AG09309 (cell line): ENCODE measurements at regions not wholly inside any gene's neighbourhood (a gene's known extent, or its start where the extent isn't known, plus 50 kb on each side); places are given as distances from the start of the nearest gene placed in this dataset.

Source experiments
- DNase-seq: peaks from one replicate; pipeline ENCODE4 v3.0.0-alpha.2; 2010; ENCODE audit warnings: low read depth
- H3K4me3 ChIP-seq: 2 replicates; pipeline ENCODE4 v1.5.1; 2011; ENCODE audit warnings: mild to moderate bottlenecking, low read depth, low read length, moderate library complexity; ENCODE audit not compliant: control insufficient read depth
- TF ChIP-seq, protein P1 (sequence below): IDR thresholded peaks from 2 replicates; pipeline ENCODE4 v1.5.1; 2011; ENCODE audit warnings: mild to moderate bottlenecking, low read depth, low read length, inconsistent platforms; ENCODE audit not compliant: insufficient read depth, control insufficient read depth; ENCODE audit errors: missing control alignments

DNA sequence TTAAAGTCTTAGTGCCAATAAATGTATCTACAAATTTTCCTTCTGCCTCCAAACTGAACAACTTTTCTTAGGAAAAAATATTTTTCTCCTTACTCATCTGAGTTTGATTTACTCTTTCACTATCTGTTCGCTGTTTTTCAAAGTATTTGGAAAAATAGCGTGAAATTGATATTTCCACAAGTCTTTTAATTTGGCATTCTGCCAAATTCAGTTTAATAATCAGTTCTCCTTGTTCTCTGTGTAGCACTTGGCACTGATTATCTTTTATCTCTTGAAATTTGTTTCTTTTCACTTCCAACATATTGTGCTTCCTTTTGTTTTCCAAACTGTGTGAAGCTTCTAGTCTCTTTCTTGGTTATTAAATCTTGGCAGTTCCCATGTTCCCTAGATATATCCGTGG, 559.8 kb downstream of the RPL10L start:
- TF ChIP-seq, protein P1, sequence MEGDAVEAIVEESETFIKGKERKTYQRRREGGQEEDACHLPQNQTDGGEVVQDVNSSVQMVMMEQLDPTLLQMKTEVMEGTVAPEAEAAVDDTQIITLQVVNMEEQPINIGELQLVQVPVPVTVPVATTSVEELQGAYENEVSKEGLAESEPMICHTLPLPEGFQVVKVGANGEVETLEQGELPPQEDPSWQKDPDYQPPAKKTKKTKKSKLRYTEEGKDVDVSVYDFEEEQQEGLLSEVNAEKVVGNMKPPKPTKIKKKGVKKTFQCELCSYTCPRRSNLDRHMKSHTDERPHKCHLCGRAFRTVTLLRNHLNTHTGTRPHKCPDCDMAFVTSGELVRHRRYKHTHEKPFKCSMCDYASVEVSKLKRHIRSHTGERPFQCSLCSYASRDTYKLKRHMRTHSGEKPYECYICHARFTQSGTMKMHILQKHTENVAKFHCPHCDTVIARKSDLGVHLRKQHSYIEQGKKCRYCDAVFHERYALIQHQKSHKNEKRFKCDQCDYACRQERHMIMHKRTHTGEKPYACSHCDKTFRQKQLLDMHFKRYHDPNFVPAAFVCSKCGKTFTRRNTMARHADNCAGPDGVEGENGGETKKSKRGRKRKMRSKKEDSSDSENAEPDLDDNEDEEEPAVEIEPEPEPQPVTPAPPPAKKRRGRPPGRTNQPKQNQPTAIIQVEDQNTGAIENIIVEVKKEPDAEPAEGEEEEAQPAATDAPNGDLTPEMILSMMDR = no peak
- DNase-seq = no peak
- H3K4me3 ChIP-seq = no peak overlapping the region

DNA sequence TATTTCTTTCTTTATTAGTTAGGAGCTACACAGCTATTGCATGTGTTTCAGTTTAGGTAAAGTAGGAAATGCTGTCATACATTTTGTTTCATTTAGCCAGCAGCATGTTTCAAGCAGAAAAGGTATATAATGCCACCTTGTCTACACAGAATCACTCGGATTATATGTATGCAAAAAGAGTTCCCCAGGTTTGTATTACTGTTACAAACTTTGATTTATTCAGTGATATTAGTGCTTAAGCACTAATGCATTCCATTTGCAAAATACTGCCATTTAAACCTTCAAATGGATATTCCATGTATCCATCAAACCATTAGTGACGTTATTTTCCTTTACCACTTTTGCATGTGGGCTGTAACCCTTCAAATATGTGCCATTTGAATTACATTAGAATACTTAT, 564.0 kb downstream of the RPL10L start:
- TF ChIP-seq, protein P1 = no peak
- DNase-seq = no peak
- H3K4me3 ChIP-seq = no peak overlapping the region

DNA sequence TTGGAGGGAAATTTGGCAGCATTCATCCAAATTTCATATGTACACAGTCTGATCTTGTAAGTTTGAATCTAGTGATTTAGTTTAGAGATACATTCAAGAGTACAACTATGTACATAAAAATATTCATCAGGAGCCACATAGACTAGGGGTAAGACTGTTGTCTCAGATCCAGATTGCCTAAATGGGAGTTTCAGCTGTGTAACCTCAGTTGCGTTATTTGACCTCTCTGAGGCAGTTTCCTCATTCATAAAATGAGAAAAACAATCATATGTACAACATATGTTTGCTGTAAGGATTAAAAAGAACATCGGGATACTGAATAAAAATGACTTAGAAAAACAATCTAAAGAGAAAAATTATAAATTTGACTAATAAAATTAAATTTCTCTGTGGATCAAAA, 577.5 kb downstream of the RPL10L start:
- DNase-seq = no peak
- TF ChIP-seq, protein P1 = no peak

DNA sequence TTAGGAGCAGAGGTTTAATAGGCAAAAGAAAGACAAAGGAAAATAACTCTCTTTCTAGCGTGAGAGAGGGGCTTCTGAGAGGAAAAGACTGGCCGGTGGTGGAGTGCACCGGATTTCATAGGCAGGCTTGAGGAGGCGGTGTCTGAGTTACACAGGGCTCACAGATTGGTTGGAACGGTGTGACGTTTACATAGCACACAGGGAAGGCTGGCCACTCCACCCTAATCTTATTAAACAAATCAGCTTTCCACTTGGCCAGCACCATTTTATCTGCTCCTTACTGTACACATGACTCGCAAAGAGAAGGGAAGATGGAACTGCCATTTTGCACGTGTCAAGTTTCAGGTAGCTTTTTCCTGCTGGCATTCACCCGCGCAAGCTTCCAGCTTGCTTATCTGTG, 587.7 kb downstream of the RPL10L start:
- no peak overlapping the region for H3K4me3 ChIP-seq
- DNase-seq = no peak
- TF ChIP-seq, protein P1 = no peak

More for the DNA sequence above, 577.5 kb downstream of the RPL10L start:
- H3K4me3 ChIP-seq = no peak overlapping the region

DNA sequence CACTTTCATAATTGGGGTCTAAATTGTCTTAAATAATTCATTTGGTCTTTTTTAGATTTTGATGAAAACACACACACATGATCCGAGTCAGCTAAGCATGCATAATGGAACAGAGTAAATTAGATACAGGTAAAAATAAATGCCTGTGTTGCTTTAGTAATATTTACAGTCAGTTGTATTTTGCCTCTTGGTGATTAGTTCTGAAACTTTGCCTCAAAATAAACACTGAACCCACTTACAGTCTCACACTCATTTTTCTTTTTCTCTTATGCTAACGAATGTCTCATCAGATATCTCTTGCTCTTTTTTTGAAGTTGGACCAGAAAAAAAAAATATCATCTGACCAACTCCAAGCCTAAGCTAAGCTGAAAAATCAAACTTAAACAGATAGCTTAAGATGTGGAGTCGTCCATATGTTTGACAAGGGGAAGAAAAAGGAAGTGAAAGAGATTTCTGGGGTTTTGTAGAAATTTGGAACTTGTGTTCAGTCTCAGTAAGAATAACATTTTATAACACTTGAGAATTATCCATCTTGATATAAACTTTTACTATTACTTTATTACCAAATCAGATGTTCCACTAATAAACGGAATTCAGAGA, 592.5 kb downstream of the RPL10L start:
- no peak overlapping the region for H3K4me3 ChIP-seq
- DNase-seq = no peak
- TF ChIP-seq, protein P1 = no peak

DNA sequence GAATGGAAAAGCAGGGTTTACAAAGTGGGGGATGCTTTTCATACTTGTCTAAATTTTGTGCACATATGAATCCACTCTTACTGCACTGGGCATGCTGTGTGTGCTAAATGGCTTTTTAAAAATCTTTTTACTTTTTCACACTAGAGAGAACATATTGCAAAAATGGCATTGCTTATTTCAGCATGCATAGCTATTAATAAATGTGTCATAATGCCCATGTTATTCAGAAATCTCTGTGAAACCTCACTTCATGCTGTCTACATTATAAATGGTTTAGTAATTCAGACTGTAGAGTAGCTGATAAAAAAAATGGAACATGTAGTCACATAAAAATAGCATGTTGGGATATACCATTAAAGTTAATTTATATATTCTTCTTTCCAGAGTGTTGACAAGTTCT, 593.8 kb downstream of the RPL10L start:
- DNase-seq = no peak
- no peak overlapping the region for H3K4me3 ChIP-seq
- TF ChIP-seq, protein P1 = no peak

DNA sequence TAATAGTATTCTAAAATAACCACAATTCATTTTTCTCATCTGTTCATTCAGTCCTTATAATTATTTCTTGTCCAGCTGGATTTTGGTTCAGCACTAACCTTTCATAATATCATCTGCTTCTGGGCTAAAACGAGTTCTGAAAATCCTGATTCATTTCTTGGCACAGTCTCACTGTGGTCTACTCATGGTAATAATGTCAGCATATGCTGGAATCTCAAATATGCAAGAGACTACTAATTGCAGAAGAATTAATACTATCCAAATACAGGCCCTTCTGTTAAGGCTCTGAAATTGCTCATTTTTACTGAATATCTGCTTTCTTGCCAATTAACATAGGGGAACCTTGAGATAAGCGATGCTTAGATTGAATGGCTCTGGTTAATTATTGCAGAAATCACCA, 597.1 kb downstream of the RPL10L start:
- no peak overlapping the region for H3K4me3 ChIP-seq
- TF ChIP-seq, protein P1 = no peak
- DNase-seq = peak; percentile 58
